ENCODE measurements at regions not wholly inside any gene's neighbourhood (a gene's known extent, or its start where the extent isn't known, plus 50 kb on each side); places are given as distances from the start of the nearest gene placed in this dataset.

DNA sequence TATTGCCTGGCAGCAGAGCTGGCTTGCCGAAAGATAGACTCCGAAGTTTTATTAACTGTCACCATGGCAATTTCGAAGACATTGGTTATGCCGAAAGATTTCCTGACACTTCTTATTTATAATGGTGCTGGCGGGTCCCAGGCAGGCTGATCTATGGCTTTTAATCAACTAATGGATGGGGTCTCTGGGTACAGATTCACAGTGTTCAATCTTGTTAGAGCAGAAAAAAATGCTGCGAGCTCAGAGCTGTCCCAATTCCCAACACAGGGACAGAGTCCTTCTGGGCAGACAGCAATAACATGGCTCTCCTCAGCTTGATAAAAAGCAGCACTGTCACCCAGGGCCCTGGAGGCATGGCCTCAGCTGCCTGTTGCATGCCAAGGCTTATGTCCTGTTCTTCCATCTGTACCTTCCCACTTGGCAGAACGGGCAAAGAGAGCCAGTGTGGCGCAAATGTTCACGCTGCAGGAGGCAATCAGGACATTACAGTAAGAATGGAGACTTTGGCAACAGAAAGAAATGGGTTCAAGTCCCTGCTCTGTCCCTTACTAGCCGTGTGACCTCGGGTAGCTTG is 228.2 kb upstream of the PWP1 start:
- peaks cover 0 to 19% of the 10 kb centered on the region in 2 experiments; a peak in 4 of 5 replicates for H3K27me3 ChIP-seq (ENCODE audit: control insufficient read depth in 2 of 2, insufficient read depth in 2 of 2, low read length in 2 of 2)
- no peak overlapping the region for H3K27ac ChIP-seq (ENCODE audit: extremely low read depth, low read depth, low read length)
- no peak overlapping the region for H2AFZ ChIP-seq (ENCODE audit: low read depth, low read length)
- under 1% methylated on average over 11 of the region's 11 CpGs for WGBS (ENCODE audit: insufficient coverage, low coverage, missing lambda C conversion rate)
- H3K4me2 ChIP-seq (ENCODE audit: insufficient read depth, low read length), result no peak overlapping the region
- no peak for DNase-seq (ENCODE audit: extremely low read depth in 1 of 4, low spot score in 3 of 4)
- ATAC-seq, result no peak
- H3K36me3 ChIP-seq (ENCODE audit: control insufficient read depth, insufficient read depth, low read length), result no peaks in the 10 kb centered on the region
- no peaks in the 10 kb centered on the region for H3K9me1 ChIP-seq (ENCODE audit: control insufficient read depth, insufficient read depth, low read length)
- FAIRE-seq, result no peak
- no peak overlapping the region for H3K9ac ChIP-seq (ENCODE audit: insufficient read depth in 1 of 2, low read depth in 2 of 2, low read length in 2 of 2)
- H3K9me3 ChIP-seq (replicated peaks; ENCODE audit: control insufficient read depth, insufficient read depth, low read depth, low read length), result no peaks in the 10 kb centered on the region
- H3K79me2 ChIP-seq (ENCODE audit: control insufficient read depth, insufficient read depth, low read length), result no peaks in the 10 kb centered on the region
- ChIA-PET CTCF (ENCODE audit: low intra/inter-chr PET ratio) (no interaction called here), POLR2A (interaction anchor here (0.6 kb wide), 1 partner anchor 9 kb away, joined by 3 read pairs; no protein-coding TSS in a partner anchor)
- in situ Hi-C loops (cut with MboI) (no loop called here), intact Hi-C loops (cut with micrococcal nuclease) (no loop called here)
- H3K4me1 ChIP-seq (replicated peaks in 1 of 2; ENCODE audit: control insufficient read depth in 2 of 2, insufficient read depth in 2 of 2, low read length in 2 of 2), result no peaks in the 10 kb centered on the region
- TF ChIP-seq BDP1 (IDR thresholded peaks at IDR 0.05; ENCODE audit: insufficient read depth, insufficient read length) (no peak), ZNF507 (tag; conservative IDR thresholded peaks at IDR 0.05) (no peak), DDX20 (tag; IDR thresholded peaks at IDR 0.05; ENCODE audit: low read depth) (no peak), KAT2B (IDR thresholded peaks at IDR 0.05; ENCODE audit: low read depth, low read length) (no peak), TEAD2 (tag; IDR thresholded peaks at IDR 0.05) (no peak), SLC30A9 (CRISPR knock-in tag; IDR thresholded peaks at IDR 0.05) (no peak)
- TF ChIP-seq, protein P1, sequence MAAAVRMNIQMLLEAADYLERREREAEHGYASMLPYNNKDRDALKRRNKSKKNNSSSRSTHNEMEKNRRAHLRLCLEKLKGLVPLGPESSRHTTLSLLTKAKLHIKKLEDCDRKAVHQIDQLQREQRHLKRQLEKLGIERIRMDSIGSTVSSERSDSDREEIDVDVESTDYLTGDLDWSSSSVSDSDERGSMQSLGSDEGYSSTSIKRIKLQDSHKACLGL (CRISPR knock-in tag; IDR thresholded peaks at IDR 0.05; ENCODE audit: borderline replicate concordance, poor library complexity, severe bottlenecking), result no peak
- TF ChIP-seq, protein P2, sequence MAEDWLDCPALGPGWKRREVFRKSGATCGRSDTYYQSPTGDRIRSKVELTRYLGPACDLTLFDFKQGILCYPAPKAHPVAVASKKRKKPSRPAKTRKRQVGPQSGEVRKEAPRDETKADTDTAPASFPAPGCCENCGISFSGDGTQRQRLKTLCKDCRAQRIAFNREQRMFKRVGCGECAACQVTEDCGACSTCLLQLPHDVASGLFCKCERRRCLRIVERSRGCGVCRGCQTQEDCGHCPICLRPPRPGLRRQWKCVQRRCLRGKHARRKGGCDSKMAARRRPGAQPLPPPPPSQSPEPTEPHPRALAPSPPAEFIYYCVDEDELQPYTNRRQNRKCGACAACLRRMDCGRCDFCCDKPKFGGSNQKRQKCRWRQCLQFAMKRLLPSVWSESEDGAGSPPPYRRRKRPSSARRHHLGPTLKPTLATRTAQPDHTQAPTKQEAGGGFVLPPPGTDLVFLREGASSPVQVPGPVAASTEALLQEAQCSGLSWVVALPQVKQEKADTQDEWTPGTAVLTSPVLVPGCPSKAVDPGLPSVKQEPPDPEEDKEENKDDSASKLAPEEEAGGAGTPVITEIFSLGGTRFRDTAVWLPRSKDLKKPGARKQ (CRISPR knock-in tag; IDR thresholded peaks at IDR 0.05), result no peak
- no peak overlapping the region for H3K4me3 ChIP-seq
- no peaks in the 10 kb centered on the region for H4K20me1 ChIP-seq (replicated peaks; ENCODE audit: control insufficient read depth, insufficient read depth, low read length)
- BruUV-seq (replicated peaks), result no TSS peak
